ENCODE measurements at regions not wholly inside any gene's neighbourhood (a gene's known extent, or its start where the extent isn't known, plus 50 kb on each side); places are given as distances from the start of the nearest gene placed in this dataset.
"Not testable (repeated sequence)": the region's sequence is repeated elsewhere in the genome, so short reads cannot be mapped to it uniquely, and the experiment has no call there.

- no peak for ATAC-seq
- Histone ChIP-seq H3K36me3 (no peaks in the 10 kb centered on the region), H3K27me3 (no peaks in the 10 kb centered on the region), H3K27ac (no peak overlapping the region), H3K4me3 (no peak overlapping the region), H3K9me3 (no peaks in the 10 kb centered on the region), H3K4me1 (no peaks in the 10 kb centered on the region)
- intact Hi-C loops (cut with DNase I) = no loop called here
- DNase-seq = no peak
- no peak for TF ChIP-seq CTCF (IDR thresholded peaks at IDR 0.05)
Measured at GRCh38 chr14:30240685-30241084, 313.0 kb upstream of the PRKD1 start.

- no peaks in the 10 kb centered on the region for H3K9me3 ChIP-seq
- DNase-seq = no peak
- no peaks in the 10 kb centered on the region for H3K4me1 ChIP-seq
- intact Hi-C loops (cut with DNase I) = no loop called here
- no peak for ATAC-seq
- no peaks in the 10 kb centered on the region for H3K36me3 ChIP-seq
- no peak overlapping the region for H3K27ac ChIP-seq
- TF ChIP-seq CTCF (IDR thresholded peaks at IDR 0.05) = no peak
- H3K4me3 ChIP-seq = no peak overlapping the region
- H3K27me3 ChIP-seq = no peaks in the 10 kb centered on the region
Measured at GRCh38 chr14:30242744-30243143, 315.1 kb upstream of the PRKD1 start.

- Histone ChIP-seq H3K9me3 (no peaks in the 10 kb centered on the region), H3K36me3 (no peaks in the 10 kb centered on the region), H3K4me1 (no peaks in the 10 kb centered on the region), H3K4me3 (no peak overlapping the region), H3K27ac (no peak overlapping the region), H3K27me3 (no peaks in the 10 kb centered on the region)
- DNase-seq (no peak), ATAC-seq (no peak)
- TF ChIP-seq CTCF (IDR thresholded peaks at IDR 0.05) = no peak
- intact Hi-C loops (cut with DNase I) = no loop called here
Measured at GRCh38 chr14:30243207-30243606, 315.6 kb upstream of the PRKD1 start.

GRCh38 chr14:30243805-30244204 lies 315.2 kb upstream of the G2E3 start:
- H3K27ac ChIP-seq = no peak overlapping the region
- intact Hi-C loops (cut with DNase I) = no loop called here
- H3K9me3 ChIP-seq = no peaks in the 10 kb centered on the region
- no peak for TF ChIP-seq CTCF (IDR thresholded peaks at IDR 0.05)
- no peaks in the 10 kb centered on the region for H3K4me1 ChIP-seq
- no peak for ATAC-seq
- no peaks in the 10 kb centered on the region for H3K27me3 ChIP-seq
- H3K4me3 ChIP-seq = no peak overlapping the region
- no peaks in the 10 kb centered on the region for H3K36me3 ChIP-seq
- DNase-seq = no peak

- H3K36me3 ChIP-seq; DNase-seq; H3K9me3 ChIP-seq; H3K27ac ChIP-seq; ATAC-seq; intact Hi-C loops (cut with DNase I); H3K4me1 ChIP-seq; H3K4me3 ChIP-seq; H3K27me3 ChIP-seq: not testable (repeated sequence)
Measured at GRCh38 chr14:30244348-30244747, 314.6 kb upstream of the G2E3 start.

GRCh38 chr14:30251017-30251416 lies 307.9 kb upstream of the G2E3 start:
- no peak for TF ChIP-seq CTCF (IDR thresholded peaks at IDR 0.05)
- Histone ChIP-seq H3K36me3 (no peaks in the 10 kb centered on the region), H3K9me3 (peaks cover 0 to 3% of the 10 kb centered on the region in 2 donors), H3K27ac (no peak overlapping the region), H3K27me3 (no peaks in the 10 kb centered on the region), H3K4me1 (no peaks in the 10 kb centered on the region), H3K4me3 (no peak overlapping the region)
- DNase-seq (no peak), ATAC-seq (no peak)
- intact Hi-C loops (cut with DNase I) = no loop called here

All from left lung (tissue), 4 donors.